ENCODE measurements at regions not wholly inside any gene's neighbourhood (a gene's known extent, or its start where the extent isn't known, plus 50 kb on each side); places are given as distances from the start of the nearest gene placed in this dataset.
"Not testable (repeated sequence)": the region's sequence is repeated elsewhere in the genome, so short reads cannot be mapped to it uniquely, and the experiment has no call there.

- no peak overlapping the region for H2AFZ ChIP-seq
- no peak overlapping the region for H3K27ac ChIP-seq
- no peaks in the 10 kb centered on the region for H3K36me3 ChIP-seq (ENCODE audit: control insufficient read depth, insufficient read depth, low read length)
- no peaks in the 10 kb centered on the region for H3K79me2 ChIP-seq
- no peak overlapping the region for H3K4me2 ChIP-seq (ENCODE audit: low read length)
- no peaks in the 10 kb centered on the region for H3K9me3 ChIP-seq (ENCODE audit: control insufficient read depth, low read length)
- H3K27me3 ChIP-seq (ENCODE audit: control insufficient read depth, insufficient read depth, low read length): no peaks in the 10 kb centered on the region
- no peak overlapping the region for H3K9ac ChIP-seq
- H3K4me1 ChIP-seq: no peaks in the 10 kb centered on the region
- TF ChIP-seq CTCF (IDR thresholded peaks at IDR 0.05): no peak
- H3K4me3 ChIP-seq (ENCODE audit: low read depth, low read length): no peak overlapping the region
Observed at GRCh38 chr5:19240170-19240569, 747.8 kb downstream of the CDH18 start.

GRCh38 chr5:19241690-19242089, 746.3 kb downstream of the CDH18 start:
- Histone ChIP-seq H3K27ac (no peak overlapping the region), H3K9ac (no peak overlapping the region), H3K79me2 (no peaks in the 10 kb centered on the region), H3K4me2 (ENCODE audit: low read length) (no peak overlapping the region), H3K4me1 (no peaks in the 10 kb centered on the region), H3K4me3 (ENCODE audit: low read depth, low read length) (no peak overlapping the region), H2AFZ (no peak overlapping the region), H3K27me3 (ENCODE audit: control insufficient read depth, insufficient read depth, low read length) (no peaks in the 10 kb centered on the region), H3K36me3 (ENCODE audit: control insufficient read depth, insufficient read depth, low read length) (no peaks in the 10 kb centered on the region), H3K9me3 (ENCODE audit: control insufficient read depth, low read length) (no peaks in the 10 kb centered on the region)
- TF ChIP-seq CTCF (IDR thresholded peaks at IDR 0.05): no peak

DNA sequence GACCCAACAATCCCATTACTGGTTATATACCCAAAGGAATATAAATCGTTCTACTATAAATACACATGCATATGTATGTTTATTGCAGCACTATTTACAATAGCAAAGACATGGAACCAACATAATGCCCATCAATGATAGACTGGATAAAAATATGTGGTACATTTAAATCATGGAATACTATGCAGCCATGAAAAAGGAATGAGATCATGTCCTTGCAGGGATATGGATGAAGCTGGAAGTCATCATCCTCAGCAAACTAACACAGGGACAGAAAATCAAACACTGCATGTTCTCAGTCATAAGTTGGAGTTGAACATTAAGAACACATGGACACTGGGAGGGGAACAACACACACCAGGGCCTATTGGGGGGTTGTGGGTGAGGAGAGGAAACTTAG, 741.8 kb downstream of the CDH18 start:
- H3K4me2 ChIP-seq (ENCODE audit: low read length); H3K36me3 ChIP-seq (ENCODE audit: control insufficient read depth, insufficient read depth, low read length); H3K4me1 ChIP-seq; H3K27me3 ChIP-seq (ENCODE audit: control insufficient read depth, insufficient read depth, low read length); H2AFZ ChIP-seq; H3K27ac ChIP-seq; H3K4me3 ChIP-seq (ENCODE audit: low read depth, low read length); H3K9ac ChIP-seq; H3K79me2 ChIP-seq; H3K9me3 ChIP-seq (ENCODE audit: control insufficient read depth, low read length): not testable (repeated sequence)

DNA sequence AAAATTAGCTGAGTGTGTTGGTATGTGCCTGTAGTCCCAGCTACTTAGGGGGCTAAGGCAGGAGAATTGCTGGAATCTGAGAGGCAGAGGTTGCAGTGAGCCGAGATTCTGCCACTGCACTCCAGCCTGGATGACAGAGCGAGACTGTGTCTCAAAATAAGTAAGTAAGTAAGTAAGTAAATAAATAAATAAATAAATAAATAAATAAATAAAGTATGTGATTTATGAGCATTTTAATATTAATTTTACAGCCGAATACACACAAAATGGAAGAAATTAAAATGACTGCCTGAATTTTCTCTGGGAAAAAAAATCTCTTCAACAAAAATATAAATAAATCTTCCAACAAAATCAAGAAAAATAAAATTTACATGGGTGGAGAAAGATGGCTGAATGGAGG, 740.7 kb downstream of the CDH18 start:
- no peak for TF ChIP-seq CTCF (IDR thresholded peaks at IDR 0.05)
- no peaks in the 10 kb centered on the region for H3K27me3 ChIP-seq (ENCODE audit: control insufficient read depth, insufficient read depth, low read length)
- no peaks in the 10 kb centered on the region for H3K4me1 ChIP-seq
- no peaks in the 10 kb centered on the region for H3K9me3 ChIP-seq (ENCODE audit: control insufficient read depth, low read length)
- H3K79me2 ChIP-seq: no peaks in the 10 kb centered on the region
- H2AFZ ChIP-seq: no peak overlapping the region
- H3K36me3 ChIP-seq (ENCODE audit: control insufficient read depth, insufficient read depth, low read length): no peaks in the 10 kb centered on the region
- H3K4me2 ChIP-seq (ENCODE audit: low read length): no peak overlapping the region
- H3K27ac ChIP-seq: no peak overlapping the region
- H3K9ac ChIP-seq: no peak overlapping the region
- H3K4me3 ChIP-seq (ENCODE audit: low read depth, low read length): no peak overlapping the region

DNA sequence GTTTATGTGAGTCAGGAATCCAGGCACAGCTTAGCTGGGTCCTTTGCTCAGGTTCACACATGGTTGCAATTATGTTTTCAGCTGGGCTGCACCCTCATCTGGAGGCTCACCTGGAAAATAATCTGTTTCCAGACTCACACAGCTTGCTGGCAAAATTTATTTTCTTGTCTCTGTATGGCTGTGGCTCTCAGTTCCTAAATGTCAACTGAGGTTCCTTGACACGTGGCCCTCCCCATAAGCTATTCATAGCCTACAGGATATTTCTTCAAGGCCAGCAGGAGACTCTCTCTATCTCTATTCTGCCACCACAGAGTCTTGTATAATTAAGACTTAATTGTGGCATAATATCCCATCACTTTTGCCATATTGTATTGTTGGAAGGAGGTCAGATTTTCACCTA, 732.0 kb downstream of the CDH18 start:
- H3K79me2 ChIP-seq: no peaks in the 10 kb centered on the region
- no peak overlapping the region for H2AFZ ChIP-seq
- no peaks in the 10 kb centered on the region for H3K27me3 ChIP-seq (ENCODE audit: control insufficient read depth, insufficient read depth, low read length)
- no peak overlapping the region for H3K27ac ChIP-seq
- H3K4me2 ChIP-seq (ENCODE audit: low read length): no peak overlapping the region
- H3K4me1 ChIP-seq: no peaks in the 10 kb centered on the region
- TF ChIP-seq CTCF (IDR thresholded peaks at IDR 0.05): no peak
- no peak overlapping the region for H3K9ac ChIP-seq
- no peaks in the 10 kb centered on the region for H3K9me3 ChIP-seq (ENCODE audit: control insufficient read depth, low read length)
- no peak overlapping the region for H3K4me3 ChIP-seq (ENCODE audit: low read depth, low read length)
- H3K36me3 ChIP-seq (ENCODE audit: control insufficient read depth, insufficient read depth, low read length): no peaks in the 10 kb centered on the region
